ENCODE measurements at regions not wholly inside any gene's neighbourhood (a gene's known extent, or its start where the extent isn't known, plus 50 kb on each side); places are given as distances from the start of the nearest gene placed in this dataset.
A peak's percentile ranks its signal among the peaks of the same experiment; 100 is the strongest.

- DNase-seq, result no peak
These were observed 184.6 kb upstream of the EGLN3 start for GRCh38 chr14:34135492-34135891.

- DNase-seq, result no peak
These were observed 183.6 kb upstream of the EGLN3 start for GRCh38 chr14:34134484-34134883.

GRCh38 chr14:34129927-34130552, 179.2 kb upstream of the EGLN3 start:
- DNase-seq, result no peak

DNA sequence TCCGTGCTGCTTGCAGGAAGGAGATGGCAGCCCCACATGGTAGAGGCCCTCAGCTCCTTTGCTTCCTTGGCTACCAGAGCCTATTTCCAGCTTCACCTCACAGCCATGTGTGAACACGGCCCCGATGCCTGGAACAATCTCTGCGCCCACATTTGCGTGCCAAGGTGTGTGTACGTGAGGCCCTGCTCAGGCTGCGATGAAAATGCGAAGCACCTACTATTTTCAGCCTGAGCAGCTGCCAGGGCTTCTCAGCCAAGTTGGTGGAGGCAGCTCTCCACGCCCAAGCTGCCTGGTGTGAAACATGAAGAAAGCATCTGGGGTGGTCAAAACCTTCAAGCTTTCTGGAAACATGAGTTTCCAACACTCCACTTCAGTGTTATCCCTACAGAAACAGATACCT, 177.8 kb upstream of the EGLN3 start:
- peak in 1 of 3 donors; percentile 36 for DNase-seq

DNA sequence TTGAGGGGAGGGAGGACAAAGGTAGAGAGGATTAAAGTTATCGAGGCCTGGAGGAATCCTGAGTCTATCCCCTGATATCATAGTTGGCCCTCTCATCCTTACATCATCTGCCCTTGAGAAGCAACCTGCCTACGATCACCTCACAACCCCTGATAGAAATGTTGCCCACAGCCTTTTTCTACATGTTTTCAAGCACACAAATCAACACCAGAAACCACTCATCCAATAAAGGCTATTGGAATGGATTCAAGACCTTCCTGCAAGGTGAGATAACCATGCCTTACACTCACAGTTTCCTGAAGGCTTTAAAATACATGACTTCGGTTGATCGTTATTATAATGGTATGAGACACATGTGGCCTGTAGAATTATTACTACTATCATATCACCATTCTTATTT, 175.7 kb upstream of the EGLN3 start:
- DNase-seq, result no peak

- no peak for DNase-seq
These were observed 173.7 kb upstream of the EGLN3 start for GRCh38 chr14:34124585-34124984.

DNA sequence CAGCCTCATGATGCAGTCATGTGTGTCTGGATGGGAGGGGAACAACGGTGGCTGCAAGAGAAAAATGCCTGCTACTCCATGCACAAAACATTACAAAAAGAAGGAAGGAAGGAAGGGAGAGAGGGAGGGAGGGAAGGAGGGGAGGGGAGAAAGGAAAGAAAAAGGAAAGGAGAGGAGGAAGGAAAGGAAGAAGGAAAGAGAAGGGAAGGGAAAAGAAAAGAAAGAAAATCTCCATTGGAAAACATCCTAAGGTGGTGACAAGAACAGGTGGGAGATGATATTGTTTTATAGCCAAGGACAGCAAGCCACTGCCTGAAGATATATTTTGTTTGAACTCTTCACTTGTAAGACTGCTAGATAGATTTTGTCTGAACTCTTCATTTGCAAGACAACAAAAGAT, 171.8 kb upstream of the EGLN3 start:
- DNase-seq, result no peak

DNA sequence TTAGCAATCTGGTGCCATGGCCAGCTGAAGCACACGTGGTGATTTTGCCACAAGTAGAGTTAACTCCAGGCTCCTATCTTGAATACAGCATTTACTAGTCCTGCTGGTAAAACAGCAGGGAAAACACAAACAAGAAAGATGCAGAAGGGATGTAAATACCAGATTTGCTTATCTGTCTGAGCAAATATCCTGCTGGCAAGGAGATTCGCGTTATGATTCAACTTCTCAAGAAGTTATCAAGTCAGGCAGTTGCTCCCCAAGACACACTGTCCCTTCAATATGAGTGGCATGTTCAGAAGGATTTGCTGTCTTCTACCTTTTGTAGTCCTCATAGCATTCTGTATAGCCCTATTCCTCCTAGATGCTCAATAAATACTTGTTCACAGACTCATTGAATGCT, 171.2 kb upstream of the EGLN3 start:
- DNase-seq, result no peak

- no peak for DNase-seq
These were observed 169.5 kb upstream of the EGLN3 start for GRCh38 chr14:34120185-34120977.

DNA sequence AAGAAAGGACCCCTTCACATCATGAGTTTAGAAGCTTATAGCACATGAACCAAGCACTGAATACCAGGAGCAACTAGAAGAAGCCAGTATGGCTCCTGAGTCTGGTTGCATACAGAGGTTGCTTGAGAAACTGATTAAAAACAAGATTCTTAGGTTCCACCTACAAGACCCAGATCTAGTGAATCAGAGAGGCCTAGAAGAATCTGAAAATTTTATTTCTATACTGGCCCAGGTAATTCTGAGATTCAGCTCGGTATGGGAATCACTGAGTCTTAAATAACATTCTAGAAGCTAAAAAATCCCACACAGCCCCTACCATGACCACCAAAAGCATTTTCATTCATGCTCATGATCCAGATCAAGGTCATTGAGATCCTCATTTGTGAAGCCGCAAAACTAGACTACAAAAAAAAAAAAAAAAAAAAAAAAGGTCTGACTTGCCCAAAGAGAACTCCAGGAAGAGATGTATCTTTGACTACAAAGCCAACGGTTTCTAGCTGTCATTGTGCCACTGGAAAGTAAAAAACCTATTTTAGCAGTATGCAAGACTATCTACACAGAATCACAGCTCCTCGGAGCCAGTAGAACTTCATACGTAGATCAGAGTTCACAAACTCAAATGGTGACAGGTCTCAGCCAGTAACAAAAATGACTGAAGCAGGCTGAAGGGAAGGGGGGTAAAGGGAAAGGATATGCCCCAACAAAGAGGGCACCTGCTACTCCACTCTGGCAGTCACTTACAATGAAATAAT, 168.4 kb upstream of the EGLN3 start:
- no peak for DNase-seq

GRCh38 chr14:34113991-34114390, 163.1 kb upstream of the EGLN3 start:
- DNase-seq, result no peak

DNA sequence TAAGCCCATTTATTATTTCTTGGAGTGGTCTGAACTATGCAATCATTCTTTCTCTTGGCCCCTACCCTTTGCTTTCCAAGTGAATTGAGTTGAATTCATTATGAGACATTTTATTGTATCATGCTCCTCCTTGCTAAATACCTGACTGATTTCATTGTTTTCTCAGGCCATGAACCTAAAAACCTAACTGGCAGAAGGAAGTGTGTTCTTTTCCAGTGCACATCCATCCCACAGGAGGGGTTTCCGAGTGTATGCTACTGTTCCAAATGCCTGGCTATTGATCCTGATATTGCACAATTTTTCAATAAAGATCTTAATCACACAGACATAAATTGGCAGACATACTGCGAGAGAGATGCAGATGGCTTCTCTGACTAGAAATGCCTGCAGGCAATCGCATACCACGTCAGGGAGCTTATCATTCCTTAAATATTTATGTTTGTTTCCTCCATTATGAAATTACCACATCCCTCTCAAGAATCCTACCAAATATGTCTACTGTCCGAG, 162.2 kb upstream of the EGLN3 start:
- DNase-seq, result peak in 1 of 3 donors; percentile 42

DNA sequence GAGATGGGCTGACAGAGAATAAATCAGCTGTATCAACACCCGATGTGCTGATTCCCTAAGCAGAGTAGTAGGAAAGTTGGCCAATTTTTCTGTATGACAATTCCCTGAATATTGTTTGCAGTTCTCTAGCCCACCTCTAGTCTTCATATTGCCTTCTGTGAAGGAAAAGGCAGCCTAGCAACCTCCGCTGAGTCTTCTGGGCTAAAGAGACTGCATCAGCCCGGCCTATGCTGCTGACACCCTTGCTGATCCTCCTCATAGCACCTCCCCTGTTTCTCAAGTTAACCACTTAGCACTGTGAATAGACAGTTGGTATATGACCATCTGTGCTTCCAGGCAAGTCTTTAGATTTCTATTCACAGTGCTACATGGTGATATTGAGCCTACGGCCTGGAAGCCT, 161.1 kb upstream of the EGLN3 start:
- DNase-seq, result no peak

GRCh38 chr14:34111505-34111904, 160.6 kb upstream of the EGLN3 start:
- DNase-seq, result no peak

DNA sequence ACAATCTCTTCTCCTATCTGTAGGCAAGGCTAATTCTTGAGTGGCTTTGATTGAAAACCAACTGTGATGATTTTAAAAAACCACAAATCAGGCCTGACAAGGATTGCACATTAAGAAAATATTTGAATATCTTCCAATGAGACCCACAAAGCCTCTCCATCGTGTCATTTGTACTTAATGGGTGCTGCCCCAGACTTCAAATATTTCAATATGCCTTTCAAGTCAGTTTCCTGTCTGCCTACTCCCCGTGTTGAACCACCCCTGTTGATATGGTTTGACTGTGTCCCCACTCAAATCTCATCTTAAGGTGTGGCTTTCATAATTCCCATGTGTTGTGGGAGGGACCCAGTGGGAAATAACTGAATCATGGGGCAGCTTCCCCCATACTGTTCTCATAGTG, 159.7 kb upstream of the EGLN3 start:
- no peak for DNase-seq

DNA sequence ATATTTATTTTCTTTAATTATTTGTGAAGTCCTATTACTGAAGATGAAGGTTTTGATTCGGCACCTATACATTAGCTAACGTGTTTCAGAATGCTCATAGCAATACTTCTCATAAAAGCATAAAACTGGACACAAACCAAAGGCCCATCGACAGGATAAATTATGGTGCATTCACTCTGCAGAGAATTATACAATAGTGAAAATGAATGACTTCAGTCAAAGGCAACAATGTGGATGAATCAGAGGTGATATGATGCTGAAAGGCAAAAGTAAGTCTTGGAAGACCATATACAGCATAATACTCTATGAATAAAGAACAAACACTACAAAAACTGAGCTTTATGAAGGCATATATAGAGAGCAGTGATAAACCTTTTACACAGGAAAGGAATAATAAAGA, 156.6 kb upstream of the EGLN3 start:
- no peak for DNase-seq

GRCh38 chr14:34106310-34106709, 155.4 kb upstream of the EGLN3 start:
- no peak for DNase-seq

- DNase-seq, result peak in 2 of 3 donors; percentile 37 to 63
These were observed 153.9 kb upstream of the EGLN3 start for GRCh38 chr14:34104489-34105397.

- no peak for DNase-seq
These were observed 152.3 kb upstream of the EGLN3 start for GRCh38 chr14:34103176-34103575.

DNA sequence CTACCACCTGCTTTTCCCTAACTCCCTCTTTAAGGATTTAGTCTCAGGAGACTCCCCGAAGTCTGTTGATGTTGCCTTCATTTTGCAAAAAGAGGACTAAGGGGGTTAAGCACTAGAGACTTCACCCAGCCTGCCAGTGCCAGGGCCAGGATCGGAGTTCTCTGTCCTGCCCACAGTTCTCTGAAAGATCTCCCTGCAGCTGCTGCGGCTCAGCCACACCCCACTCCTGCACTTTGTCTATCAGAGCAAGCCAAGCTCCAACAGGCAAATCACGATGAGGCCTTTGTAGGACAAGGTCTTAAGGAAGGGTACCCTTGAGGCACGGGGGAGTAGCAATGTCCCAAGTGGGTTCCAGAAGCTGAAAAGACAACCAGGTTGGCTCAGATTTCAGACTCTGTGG, 148.8 kb upstream of the EGLN3 start:
- no peak for DNase-seq

GRCh38 chr14:34098985-34099349, 148.1 kb upstream of the EGLN3 start:
- DNase-seq, result no peak
